Neural cell (in vitro differentiated cells): ENCODE measurements at regions not wholly inside any gene's neighbourhood (a gene's known extent, or its start where the extent isn't known, plus 50 kb on each side); places are given as distances from the start of the nearest gene placed in this dataset.

Experiments
- CTCF ChIP-seq: fragments of 450-650 bp; IDR thresholded peaks from 2 replicates; pipeline ENCODE4 v1.5.1; 2014; ENCODE audit warnings: antibody characterized with exemption, mild to moderate bottlenecking, moderate library complexity; ENCODE audit not compliant: poor library complexity, severe bottlenecking
- EP300 ChIP-seq: fragments of 450-650 bp; conservative IDR thresholded peaks from 2 replicates; pipeline ENCODE4 v1.6.1; 2014; ENCODE audit warnings: antibody characterized with exemption, mild to moderate bottlenecking, moderate library complexity; ENCODE audit not compliant: poor library complexity, severe bottlenecking
- EZH2 ChIP-seq: fragments of 200-600, 300-800 bp; shearing (Covaris generic), sonication (generic); IDR thresholded peaks from 2 replicates; pipeline ENCODE4 v1.6.1; 2014; ENCODE audit warnings: antibody characterized with exemption, low read length, borderline replicate concordance, mild to moderate bottlenecking; ENCODE audit not compliant: insufficient read depth, poor library complexity, severe bottlenecking
- MXI1 ChIP-seq: fragments of 450-650 bp; conservative IDR thresholded peaks from 2 replicates; pipeline ENCODE4 v1.6.1; 2014; ENCODE audit warnings: antibody characterized with exemption, mild to moderate bottlenecking; ENCODE audit not compliant: poor library complexity, severe bottlenecking
- POLR2AphosphoS5 ChIP-seq: IDR thresholded peaks from 2 replicates; pipeline ENCODE4 v1.6.1; 2012
- RAD21 ChIP-seq: fragments of 450-650 bp; conservative IDR thresholded peaks from 2 replicates; pipeline ENCODE4 v1.6.1; 2014; ENCODE audit warnings: antibody characterized with exemption, mild to moderate bottlenecking, moderate library complexity
- SMC3 ChIP-seq: fragments of 450-650 bp; conservative IDR thresholded peaks from 2 replicates; pipeline ENCODE4 v1.6.1; 2014; ENCODE audit warnings: antibody characterized with exemption, mild to moderate bottlenecking, moderate library complexity; ENCODE audit not compliant: poor library complexity
- TAF1 ChIP-seq: IDR thresholded peaks from 2 replicates; pipeline ENCODE4 v1.6.1; 2012; ENCODE audit warnings: low read depth

- TF ChIP-seq CTCF (no peak), EZH2 (no peak), POLR2AphosphoS5 (no peak), SMC3 (no peak), EP300 (no peak), RAD21 (no peak), TAF1 (no peak), MXI1 (no peak)
These were observed 699.8 kb upstream of the KIF2B start for GRCh38 chr17:53122966-53123365.
